Ovary (tissue), 7 donors: ENCODE measurements at regions not wholly inside any gene's neighbourhood (a gene's known extent, or its start where the extent isn't known, plus 50 kb on each side); places are given as distances from the start of the nearest gene placed in this dataset. TPM values are rescaled to one million over a fixed set of nuclear protein-coding genes. Genes with fewer than 3 reads are reported as not detected.
A peak's percentile ranks its signal among the peaks of the same experiment; 100 is the strongest.

Experiments
- DNase-seq, 5 donors: peaks; one replicate each; pipeline ENCODE4 v3.0.0-alpha.2; 2019 to 2020
- H3K27ac ChIP-seq, 2 donors: fragments of 200-600 bp; one replicate each; pipeline versions ENCODE4 v1.5.1 to v1.8.0; 2019 to 2022
- H3K27me3 ChIP-seq: fragments of 200-600 bp; one replicate; pipeline ENCODE4 v1.8.0; 2022
- H3K36me3 ChIP-seq: fragments of 200-600 bp; sonication (generic); one replicate; pipeline ENCODE4 v1.5.1; 2019
- H3K4me1 ChIP-seq: one replicate; pipeline ENCODE4 v1.8.1; 2013; ENCODE audit warnings: mild to moderate bottlenecking, moderate library complexity; ENCODE audit not compliant: insufficient read depth
- H3K4me3 ChIP-seq: fragments of 200-600 bp; sonication (generic); one replicate; pipeline ENCODE4 v1.5.1; 2017
- H3K9me3 ChIP-seq, 2 donors: fragments of 200-600 bp in 1 of 2; sonication (generic) in 1 of 2; one replicate each; pipeline versions ENCODE4 v1.5.1 to v1.8.1; 2013 to 2019; ENCODE audit warnings: mild to moderate bottlenecking in 1 of 2, moderate library complexity in 1 of 2
- CTCF ChIP-seq, 3 donors: fragments of 450-650 bp in 2 of 3; fragments of 200-600 bp in 1 of 3; IDR thresholded peaks; one replicate each; pipeline versions ENCODE4 v1.5.1 to v1.8.0; 2016 to 2022; ENCODE audit warnings: antibody characterized with exemption in 3 of 3, mild to moderate bottlenecking in 1 of 3
- EP300 ChIP-seq: sonication (generic); formaldehyde crosslinking; IDR thresholded peaks from one replicate; pipeline ENCODE4 v1.6.1; 2017; ENCODE audit warnings: antibody characterized with exemption
- POLR2A ChIP-seq: fragments of 450-650 bp; IDR thresholded peaks from one replicate; pipeline ENCODE4 v1.6.1; 2017; ENCODE audit warnings: antibody characterized with exemption, mild to moderate bottlenecking, moderate library complexity
- WGBS, 3 donors: extraction: QIAGEN DNeasy Blood & Tissue Kit in 1 of 3; methylation state at CpG; one replicate each; pipeline versions ENCODE4 v1.1.5 to v1.1.7; 2013 to 2017; 5-methylcytosine and 5-hydroxymethylcytosine counted together
- intact Hi-C, 4 donors: fragments of 100-400 bp; cut with DNase I; formaldehyde crosslinking; loops; one replicate each; pipeline versions ENCODE4 v1.11.0 to v1.15.1; 2022 to 2023
- small RNA-seq: library from RNA; depleted of rRNA; stranded (forward); fragments of <200 nt; gene quantifications from one replicate; pipeline ENCODE3, GENCODE V24; 2016
- donor health status: DM: no; HTN: no; CAD: no; lungs with moderate emphysema.
- donor health status: DM: no; HTN: no; CAD: no.
- donor health status: Bipolar disorder and iron deficiency.
- donor health status: DM: no; HTN: no; CAD: no.
- donor health status: DM: yes; HTN: yes; CAD: no.

- Histone ChIP-seq H3K4me3 (no peak overlapping the region), H3K27ac (no peak overlapping the region), H3K36me3 (no peaks in the 10 kb centered on the region), H3K4me1 (no peaks in the 10 kb centered on the region), H3K9me3 (no peaks in the 10 kb centered on the region), H3K27me3 (no peaks in the 10 kb centered on the region)
- no peak for DNase-seq
- intact Hi-C loops: no loop called here
- WGBS, 3 donors: 40 to 58% (median 45%) methylated on average over 1 of the region's 1 CpG
- TF ChIP-seq CTCF (IDR thresholded peaks at IDR 0.05) (no peak), EP300 (no peak), POLR2A (no peak)
These were observed 55.6 kb downstream of the PBDC1 start for GRCh38 chrX:76228499-76228898.

DNA sequence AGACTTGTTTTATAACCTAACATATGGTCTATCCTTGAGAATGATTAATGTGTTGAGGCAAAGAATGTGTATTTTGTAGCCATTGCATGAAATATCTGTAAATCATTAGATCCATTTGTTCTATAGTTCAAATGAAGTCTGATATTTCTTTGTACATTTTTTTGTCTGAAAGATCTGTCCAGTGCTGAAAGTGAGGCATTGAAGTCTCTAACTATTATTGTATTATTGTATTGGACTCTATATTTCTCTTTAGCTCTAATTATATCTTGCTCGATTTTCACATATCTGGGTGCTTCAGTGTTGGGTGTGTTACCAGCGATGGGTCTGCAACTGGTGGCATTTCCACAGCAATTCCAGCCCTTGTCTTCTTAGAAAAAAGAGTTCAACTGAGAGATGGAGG is 76.0 kb downstream of the PBDC1 start:
- 52 to 68% (median 63%) methylated on average over 2 of the region's 2 CpGs for WGBS, 3 donors
- no peak for DNase-seq
- intact Hi-C loops: no loop called here
- Histone ChIP-seq H3K36me3 (no peaks in the 10 kb centered on the region), H3K4me1 (no peaks in the 10 kb centered on the region), H3K27me3 (no peaks in the 10 kb centered on the region), H3K4me3 (no peak overlapping the region), H3K9me3 (no peaks in the 10 kb centered on the region), H3K27ac (no peak overlapping the region)
- TF ChIP-seq POLR2A (no peak), EP300 (no peak), CTCF (IDR thresholded peaks at IDR 0.05) (no peak)

- WGBS, 3 donors: 16 to 20% (median 18%) methylated on average over 3 of the region's 3 CpGs
- Histone ChIP-seq H3K36me3 (no peaks in the 10 kb centered on the region), H3K27ac (no peak overlapping the region), H3K4me1 (no peaks in the 10 kb centered on the region), H3K9me3 (no peaks in the 10 kb centered on the region), H3K4me3 (no peak overlapping the region), H3K27me3 (no peaks in the 10 kb centered on the region)
- peak in 2 of 5 donors; percentile 18 to 25 for DNase-seq
- intact Hi-C loops: no loop called here
- peak in 1 of 3 donors; percentile 23 for TF ChIP-seq CTCF (IDR thresholded peaks at IDR 0.05)
- TF ChIP-seq EP300: no peak
- TF ChIP-seq POLR2A: no peak
These were observed 80.6 kb downstream of the PBDC1 start for GRCh38 chrX:76253432-76253831.

DNA sequence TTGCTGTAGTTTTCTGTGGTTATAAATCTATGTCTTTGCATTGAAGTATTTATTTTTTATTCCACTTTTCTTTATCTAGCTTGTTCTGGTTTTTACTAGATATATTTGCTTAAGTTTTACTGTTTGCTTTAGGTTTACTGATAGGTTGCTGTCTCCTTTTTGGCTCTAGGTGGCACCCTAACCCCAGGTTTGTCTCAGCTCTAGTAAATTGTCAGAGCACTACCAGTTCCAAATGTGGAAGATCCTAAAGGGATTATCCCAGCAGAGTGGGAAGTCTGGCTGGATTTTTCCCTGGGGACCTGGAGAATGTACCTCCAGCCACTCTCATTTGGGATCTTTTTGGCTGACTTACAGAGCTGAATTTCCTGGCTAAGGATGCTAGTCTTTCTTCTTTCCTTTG is 106.1 kb downstream of the PBDC1 start:
- H3K27me3 ChIP-seq: no peaks in the 10 kb centered on the region
- H3K27ac ChIP-seq: no peak overlapping the region
- no peaks in the 10 kb centered on the region for H3K9me3 ChIP-seq
- H3K4me3 ChIP-seq: no peak overlapping the region
- peak in 3 of 5 donors; percentile 22 to 33 (median 24) for DNase-seq
- intact Hi-C loops: no loop called here
- H3K4me1 ChIP-seq: no peaks in the 10 kb centered on the region
- H3K36me3 ChIP-seq: no peaks in the 10 kb centered on the region
- no peak for TF ChIP-seq CTCF (IDR thresholded peaks at IDR 0.05)
- TF ChIP-seq POLR2A: no peak
- TF ChIP-seq EP300: no peak

Small RNA genes lying in the stretch of these regions (small RNA-seq; reads per million reads assigned to genes)
- gene RNU6-867P: not detected
